Activated CD8-positive, alpha-beta T cell treated with anti-CD3 and anti-CD28 coated beads for 36 hours (primary cell): ENCODE measurements at regions not wholly inside any gene's neighbourhood (a gene's known extent, or its start where the extent isn't known, plus 50 kb on each side); places are given as distances from the start of the nearest gene placed in this dataset.

Experiments used
- ATAC-seq: fragments of 200-7000 bp; cut with Tn5 transposase; one replicate; pipeline ENCODE4 v1.10.0; 2021; ENCODE audit warnings: mild to moderate bottlenecking, moderate library complexity
- CTCF ChIA-PET: fragments of 350-600 bp; sonication (Branson Sonifier 250); formaldehyde crosslinking; loops from one replicate; lab custom pipeline; 2021; ENCODE audit warnings: antibody characterized with exemption; lab: Charles Lee
- POLR2A ChIA-PET: fragments of 350-600 bp; sonication (Branson Sonifier 250); formaldehyde crosslinking; loops from one replicate; lab custom pipeline; 2021; ENCODE audit warnings: antibody characterized with exemption; lab: Charles Lee
- DNase-seq: peaks from one replicate; pipeline ENCODE4 v3.0.0-alpha.2; 2020
- H3K27ac Mint-ChIP-seq: one replicate; pipeline ENCODE4 v1.8.0; 2021; ENCODE audit warnings: mild to moderate bottlenecking, mixed read lengths
- H3K27me3 Mint-ChIP-seq: one replicate; pipeline ENCODE4 v1.8.0; 2021; ENCODE audit warnings: mixed read lengths
- H3K36me3 Mint-ChIP-seq: one replicate; pipeline ENCODE4 v1.8.0; 2021; ENCODE audit warnings: low read depth, mixed read lengths
- H3K4me1 Mint-ChIP-seq: one replicate; pipeline ENCODE4 v1.8.0; 2021; ENCODE audit warnings: low read depth, mixed read lengths
- H3K4me3 Mint-ChIP-seq: one replicate; pipeline ENCODE4 v1.8.0; 2021; ENCODE audit warnings: mild to moderate bottlenecking, moderate library complexity, mixed read lengths
- H3K9me3 Mint-ChIP-seq: one replicate; pipeline ENCODE4 v1.8.0; 2021; ENCODE audit warnings: mixed read lengths
- intact Hi-C: fragments of 100-400 bp; cut with micrococcal nuclease; formaldehyde crosslinking; loops from one replicate; pipeline ENCODE4 v1.10.0; 2022
- TF ChIP-seq, protein P1 (sequence below): fragments of 200-600 bp; IDR thresholded peaks from one replicate; pipeline ENCODE4 v1.8.0; 2022; ENCODE audit warnings: antibody characterized with exemption, mild to moderate bottlenecking

DNA sequence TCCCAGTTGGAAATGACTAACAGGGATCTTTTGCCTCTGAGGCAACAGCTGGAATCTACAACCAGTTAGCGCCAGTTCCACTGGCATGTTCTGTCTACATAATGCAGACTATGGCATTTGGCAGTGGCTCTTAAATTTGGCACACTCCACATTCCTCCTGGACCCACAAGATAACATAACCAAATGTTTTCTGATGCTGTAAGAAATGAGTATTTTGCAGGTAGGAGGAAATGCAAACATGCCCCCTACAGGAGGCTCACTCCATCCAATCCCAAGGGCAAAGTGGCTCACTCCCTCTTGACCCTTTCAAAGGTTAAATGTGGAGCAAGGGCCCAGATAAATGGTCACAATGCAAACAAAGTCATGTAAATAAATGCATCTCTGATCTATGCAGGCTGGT is 129.2 kb upstream of the PROX1 start:
- ChIA-PET CTCF (no interaction called here), POLR2A (no interaction called here)
- DNase-seq, result no peak
- Mint-ChIP-seq H3K27ac (no peak overlapping the region), H3K4me3 (no peak overlapping the region), H3K27me3 (no peaks in the 10 kb centered on the region), H3K4me1 (peaks cover 3% of the 10 kb centered on the region), H3K9me3 (no peaks in the 10 kb centered on the region), H3K36me3 (no peaks in the 10 kb centered on the region)
- TF ChIP-seq, protein P1, sequence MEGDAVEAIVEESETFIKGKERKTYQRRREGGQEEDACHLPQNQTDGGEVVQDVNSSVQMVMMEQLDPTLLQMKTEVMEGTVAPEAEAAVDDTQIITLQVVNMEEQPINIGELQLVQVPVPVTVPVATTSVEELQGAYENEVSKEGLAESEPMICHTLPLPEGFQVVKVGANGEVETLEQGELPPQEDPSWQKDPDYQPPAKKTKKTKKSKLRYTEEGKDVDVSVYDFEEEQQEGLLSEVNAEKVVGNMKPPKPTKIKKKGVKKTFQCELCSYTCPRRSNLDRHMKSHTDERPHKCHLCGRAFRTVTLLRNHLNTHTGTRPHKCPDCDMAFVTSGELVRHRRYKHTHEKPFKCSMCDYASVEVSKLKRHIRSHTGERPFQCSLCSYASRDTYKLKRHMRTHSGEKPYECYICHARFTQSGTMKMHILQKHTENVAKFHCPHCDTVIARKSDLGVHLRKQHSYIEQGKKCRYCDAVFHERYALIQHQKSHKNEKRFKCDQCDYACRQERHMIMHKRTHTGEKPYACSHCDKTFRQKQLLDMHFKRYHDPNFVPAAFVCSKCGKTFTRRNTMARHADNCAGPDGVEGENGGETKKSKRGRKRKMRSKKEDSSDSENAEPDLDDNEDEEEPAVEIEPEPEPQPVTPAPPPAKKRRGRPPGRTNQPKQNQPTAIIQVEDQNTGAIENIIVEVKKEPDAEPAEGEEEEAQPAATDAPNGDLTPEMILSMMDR, result no peak
- intact Hi-C loops, result no loop called here
- no peak for ATAC-seq

DNA sequence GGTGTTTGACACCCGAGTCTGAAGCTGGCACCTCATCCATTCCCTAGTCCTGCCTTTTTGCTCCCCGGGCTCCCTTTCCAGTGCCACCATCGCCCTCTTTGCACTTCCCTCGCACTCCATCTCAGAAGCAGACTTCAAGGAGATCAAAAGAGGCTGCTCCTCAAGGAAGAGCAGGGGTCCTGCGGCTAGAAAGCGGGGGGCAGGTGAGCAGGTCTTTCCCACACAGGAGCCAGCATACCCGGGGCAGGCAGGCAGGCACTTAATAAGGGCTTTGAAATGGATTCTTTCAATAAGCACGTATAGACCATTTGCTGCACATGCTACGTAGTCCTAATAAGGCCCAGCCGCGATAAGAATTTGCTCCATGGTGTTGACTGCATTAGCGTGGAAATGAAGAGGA is 125.9 kb upstream of the PROX1 start:
- Mint-ChIP-seq H3K4me3 (no peak overlapping the region), H3K36me3 (no peaks in the 10 kb centered on the region), H3K27me3 (no peaks in the 10 kb centered on the region), H3K9me3 (no peaks in the 10 kb centered on the region), H3K4me1 (no peaks in the 10 kb centered on the region), H3K27ac (no peak overlapping the region)
- intact Hi-C loops, result no loop called here
- POLR2A ChIA-PET, result no interaction called here
- CTCF ChIA-PET, result interaction anchor here (0.6 kb wide), 1 partner anchor 25 kb away, joined by 3 read pairs; no protein-coding TSS in a partner anchor
- TF ChIP-seq, protein P1, result no peak
- ATAC-seq, result no peak
- no peak for DNase-seq

DNA sequence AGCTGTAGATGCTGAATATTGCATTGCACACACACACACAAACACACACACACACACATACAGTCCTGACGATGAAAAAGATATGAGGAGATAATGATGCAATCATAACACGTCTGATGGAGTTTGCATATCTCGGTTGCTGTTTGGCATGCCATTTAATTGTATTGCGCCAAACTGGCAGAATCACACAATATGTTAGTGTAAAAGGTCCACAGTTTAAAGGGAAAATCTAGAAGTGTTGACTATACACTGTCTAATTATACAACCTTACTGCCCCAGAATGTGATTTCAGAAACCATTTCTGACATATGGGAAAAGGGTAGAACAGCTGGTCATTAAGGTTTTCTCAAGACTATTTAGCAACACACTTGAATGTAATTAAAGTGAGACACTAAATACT is 123.7 kb upstream of the PROX1 start:
- intact Hi-C loops, result no loop called here
- H3K27ac Mint-ChIP-seq, result no peak overlapping the region
- H3K4me1 Mint-ChIP-seq, result no peaks in the 10 kb centered on the region
- ATAC-seq, result no peak
- H3K27me3 Mint-ChIP-seq, result no peaks in the 10 kb centered on the region
- ChIA-PET CTCF (no interaction called here), POLR2A (no interaction called here)
- TF ChIP-seq, protein P1, result no peak
- no peaks in the 10 kb centered on the region for H3K9me3 Mint-ChIP-seq
- no peak overlapping the region for H3K4me3 Mint-ChIP-seq
- H3K36me3 Mint-ChIP-seq, result no peaks in the 10 kb centered on the region
- no peak for DNase-seq

DNA sequence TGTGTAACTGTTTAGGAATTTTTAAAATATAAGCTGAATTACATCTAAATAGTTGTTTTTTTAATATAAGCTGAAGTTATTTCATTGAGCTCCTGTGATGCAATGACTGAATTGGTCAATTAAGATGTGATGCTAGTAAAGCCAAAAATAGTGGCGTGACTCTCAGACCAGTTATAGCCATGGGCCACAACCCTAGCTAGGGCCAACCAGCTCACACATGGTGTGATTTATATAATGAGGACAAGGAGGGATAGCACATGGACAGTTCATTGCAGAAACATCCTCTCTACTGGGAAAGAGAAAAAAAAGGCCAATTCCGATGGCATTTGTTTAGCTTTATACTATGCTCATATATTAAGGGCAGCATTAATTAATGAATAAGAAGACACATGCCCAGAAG is 119.3 kb upstream of the PROX1 start:
- no peak for DNase-seq
- ATAC-seq, result no peak
- H3K36me3 Mint-ChIP-seq, result no peaks in the 10 kb centered on the region
- POLR2A ChIA-PET, result no interaction called here
- CTCF ChIA-PET, result no interaction called here
- H3K4me3 Mint-ChIP-seq, result no peak overlapping the region
- intact Hi-C loops, result no loop called here
- no peak overlapping the region for H3K27ac Mint-ChIP-seq
- H3K27me3 Mint-ChIP-seq, result no peaks in the 10 kb centered on the region
- peaks cover 10% of the 10 kb centered on the region for H3K4me1 Mint-ChIP-seq
- TF ChIP-seq, protein P1, result no peak
- no peaks in the 10 kb centered on the region for H3K9me3 Mint-ChIP-seq

DNA sequence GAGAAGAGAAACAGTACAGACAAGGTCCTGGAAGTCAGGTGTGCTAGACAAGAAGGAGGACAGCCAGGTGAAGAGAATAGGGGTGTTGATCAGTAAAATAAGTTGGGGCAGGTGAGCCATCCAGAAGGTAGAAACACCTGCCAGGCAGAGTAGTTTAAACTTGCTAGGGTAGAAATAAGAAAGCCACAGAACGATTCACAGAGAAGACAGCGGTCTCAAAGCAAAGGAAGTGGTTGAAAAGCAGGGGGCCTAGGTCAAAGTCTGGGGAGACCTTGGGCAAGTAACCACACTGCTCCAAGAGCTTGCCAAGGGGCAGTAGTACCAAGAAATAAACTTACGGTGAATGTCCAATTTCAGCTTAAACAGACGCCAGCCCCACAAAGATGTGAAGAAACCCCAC is 116.6 kb upstream of the PROX1 start:
- TF ChIP-seq, protein P1, result no peak
- no peak for DNase-seq
- Mint-ChIP-seq H3K4me3 (no peak overlapping the region), H3K4me1 (peaks cover 10% of the 10 kb centered on the region), H3K27me3 (no peaks in the 10 kb centered on the region), H3K27ac (no peak overlapping the region), H3K9me3 (no peaks in the 10 kb centered on the region), H3K36me3 (no peaks in the 10 kb centered on the region)
- ChIA-PET CTCF (no interaction called here), POLR2A (no interaction called here)
- intact Hi-C loops, result no loop called here
- no peak for ATAC-seq
